GM12874 (cell line): ENCODE measurements at regions not wholly inside any gene's neighbourhood (a gene's known extent, or its start where the extent isn't known, plus 50 kb on each side); places are given as distances from the start of the nearest gene placed in this dataset.

ENCODE experiments used
- CTCF ChIP-seq: IDR thresholded peaks from 2 replicates; pipeline ENCODE4 v1.5.1; 2011; ENCODE audit warnings: low read depth, mild to moderate bottlenecking, control low read depth, low read length, moderate library complexity; ENCODE audit not compliant: insufficient read depth

GRCh38 chr7:25718596-25718995 is 433.4 kb upstream of the NFE2L3 start:
- TF ChIP-seq CTCF: no peak

- TF ChIP-seq CTCF: no peak
These were observed 432.7 kb upstream of the NFE2L3 start for GRCh38 chr7:25719190-25719896.

DNA sequence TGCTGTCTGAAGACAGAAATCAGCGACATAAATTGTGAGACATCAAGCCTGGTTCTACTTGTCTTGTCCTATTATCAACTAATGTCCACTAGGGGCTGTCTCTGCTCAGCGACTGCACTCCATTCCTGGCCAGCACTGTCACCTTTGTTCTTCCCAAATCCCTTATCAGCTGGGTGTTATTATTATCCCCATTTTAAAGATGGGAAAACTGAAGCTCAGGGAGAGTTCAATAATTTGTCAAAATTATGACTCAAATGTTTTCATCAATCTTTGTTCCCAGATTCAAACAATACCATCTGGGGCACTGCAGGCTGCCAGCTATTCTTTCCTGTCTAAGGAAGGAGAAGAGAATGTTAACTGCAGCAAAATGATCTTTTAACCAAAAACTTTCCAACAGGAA is 431.6 kb upstream of the NFE2L3 start:
- peak; percentile 39; the same call in 1 of the 2 replicates for TF ChIP-seq CTCF

DNA sequence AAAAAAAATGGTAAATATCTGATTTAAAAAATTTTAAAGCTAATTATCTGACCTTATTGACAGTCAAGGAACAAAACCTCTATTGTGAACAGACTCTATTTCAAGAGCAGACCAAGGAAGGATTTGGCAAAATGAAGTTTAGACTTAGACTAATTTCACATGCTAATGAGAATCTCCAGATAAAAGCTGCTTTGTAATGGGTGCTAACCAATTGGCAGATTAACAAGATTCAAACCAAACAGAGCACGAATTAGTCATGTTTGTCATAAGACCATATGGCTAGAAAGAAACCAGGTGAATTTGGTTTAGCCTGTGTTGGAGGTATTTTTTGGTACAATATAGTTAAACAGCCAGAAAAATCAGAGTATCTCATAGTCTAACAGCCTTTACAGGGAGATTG is 429.1 kb upstream of the NFE2L3 start:
- no peak for TF ChIP-seq CTCF

DNA sequence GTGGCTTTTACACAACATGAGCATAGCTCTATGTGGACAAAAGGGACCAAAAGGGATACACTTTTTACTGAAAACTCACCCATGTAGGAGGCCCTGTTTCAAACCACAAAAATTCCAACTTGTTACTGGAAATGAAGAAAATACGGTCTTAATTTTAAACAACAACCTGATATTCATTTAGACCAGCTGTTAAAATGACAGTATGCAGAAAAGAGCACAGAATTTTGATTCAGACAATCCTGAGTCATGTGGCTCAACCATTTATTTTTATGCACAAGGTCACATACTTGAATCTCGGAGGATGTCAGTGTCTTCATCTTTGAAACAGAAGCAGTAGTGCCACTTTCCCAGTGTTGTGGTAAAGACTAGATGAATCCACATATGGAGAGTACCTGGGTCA is 426.5 kb upstream of the NFE2L3 start:
- no peak for TF ChIP-seq CTCF

DNA sequence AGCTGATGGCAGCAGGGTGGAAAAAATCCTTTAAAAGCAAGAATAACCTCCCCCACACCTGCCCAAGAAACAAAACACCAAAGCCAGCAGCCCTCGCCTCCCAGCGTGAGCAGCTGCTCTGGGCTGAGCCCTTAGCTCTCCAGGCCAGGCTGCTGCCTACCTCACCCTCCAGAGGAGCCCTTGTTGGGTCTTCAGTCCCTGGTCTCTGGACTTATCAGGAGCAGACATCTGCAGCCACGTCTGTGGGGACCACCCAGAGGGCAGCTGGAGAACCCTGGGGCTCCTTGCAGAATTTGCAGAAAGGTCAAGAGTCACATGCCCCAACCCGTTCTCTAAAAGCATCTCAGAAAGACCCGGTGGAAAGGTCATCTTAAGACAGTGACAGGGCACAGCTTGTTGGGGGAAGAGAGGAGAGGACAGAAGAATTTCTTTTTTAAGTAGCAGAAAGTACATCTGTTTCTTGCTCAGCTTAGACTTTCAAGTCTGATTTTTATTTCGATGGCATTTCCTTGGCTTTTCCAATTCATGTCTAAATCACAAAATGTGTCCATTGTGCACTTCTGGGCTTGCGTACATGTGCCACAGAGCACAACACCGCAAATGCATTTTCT is 425.7 kb upstream of the NFE2L3 start:
- no peak for TF ChIP-seq CTCF

DNA sequence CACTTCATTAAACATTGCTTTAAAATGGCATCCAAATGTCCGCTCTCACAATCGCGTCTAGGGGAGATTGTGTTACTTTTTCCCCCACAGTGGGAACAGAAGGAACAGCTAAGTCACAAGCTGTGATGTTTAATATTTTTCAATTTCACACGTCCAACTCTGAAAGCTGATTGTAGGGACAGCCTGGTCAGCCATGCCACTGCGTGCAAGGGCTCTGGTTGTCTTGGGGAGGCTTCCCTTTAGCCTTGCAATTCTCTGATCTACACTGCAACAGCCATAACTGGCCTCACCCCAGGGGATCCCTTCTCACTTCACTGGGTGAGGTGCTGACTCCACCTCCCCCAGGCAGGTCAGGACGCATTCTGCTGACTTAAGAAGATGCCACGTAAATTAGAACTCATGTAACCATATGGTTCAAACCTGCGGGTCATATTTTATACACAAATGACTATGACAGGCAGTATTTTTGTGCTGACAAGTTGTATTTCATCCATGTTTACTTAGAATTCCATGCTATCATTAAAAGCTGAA is 425.2 kb upstream of the NFE2L3 start:
- no peak for TF ChIP-seq CTCF
